ENCODE measurements at regions not wholly inside any gene's neighbourhood (a gene's known extent, or its start where the extent isn't known, plus 50 kb on each side); places are given as distances from the start of the nearest gene placed in this dataset.

DNA sequence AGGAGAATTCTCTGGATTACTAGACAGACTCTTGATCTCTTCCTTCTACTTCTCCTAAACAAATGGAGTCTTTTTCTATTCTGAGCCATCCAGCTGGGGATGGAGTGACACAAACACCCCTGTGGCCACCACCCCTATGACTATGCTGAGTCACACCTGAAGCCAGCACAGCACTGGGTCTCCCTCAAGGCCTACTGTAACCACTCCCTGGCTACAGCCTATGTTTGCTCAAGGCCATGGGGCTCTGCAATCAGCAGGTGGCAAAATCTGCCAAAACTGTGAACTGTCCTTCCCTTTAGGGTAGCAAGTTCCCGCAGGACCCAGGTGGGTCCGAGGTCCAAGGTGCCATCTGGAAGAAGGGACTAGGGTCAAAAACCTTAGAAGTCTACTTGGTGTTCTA, 132.3 kb downstream of the TINAG start:
- no peak for DNase-seq (ENCODE audit: low read depth)
- no peak overlapping the region for H3K4me3 ChIP-seq (ENCODE audit: control insufficient read depth, low read depth, low read length)
- TF ChIP-seq, protein P1, sequence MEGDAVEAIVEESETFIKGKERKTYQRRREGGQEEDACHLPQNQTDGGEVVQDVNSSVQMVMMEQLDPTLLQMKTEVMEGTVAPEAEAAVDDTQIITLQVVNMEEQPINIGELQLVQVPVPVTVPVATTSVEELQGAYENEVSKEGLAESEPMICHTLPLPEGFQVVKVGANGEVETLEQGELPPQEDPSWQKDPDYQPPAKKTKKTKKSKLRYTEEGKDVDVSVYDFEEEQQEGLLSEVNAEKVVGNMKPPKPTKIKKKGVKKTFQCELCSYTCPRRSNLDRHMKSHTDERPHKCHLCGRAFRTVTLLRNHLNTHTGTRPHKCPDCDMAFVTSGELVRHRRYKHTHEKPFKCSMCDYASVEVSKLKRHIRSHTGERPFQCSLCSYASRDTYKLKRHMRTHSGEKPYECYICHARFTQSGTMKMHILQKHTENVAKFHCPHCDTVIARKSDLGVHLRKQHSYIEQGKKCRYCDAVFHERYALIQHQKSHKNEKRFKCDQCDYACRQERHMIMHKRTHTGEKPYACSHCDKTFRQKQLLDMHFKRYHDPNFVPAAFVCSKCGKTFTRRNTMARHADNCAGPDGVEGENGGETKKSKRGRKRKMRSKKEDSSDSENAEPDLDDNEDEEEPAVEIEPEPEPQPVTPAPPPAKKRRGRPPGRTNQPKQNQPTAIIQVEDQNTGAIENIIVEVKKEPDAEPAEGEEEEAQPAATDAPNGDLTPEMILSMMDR (conservative IDR thresholded peaks at IDR 0.05; ENCODE audit: control insufficient read depth, insufficient read depth, low read depth, low read length) = no peak

DNA sequence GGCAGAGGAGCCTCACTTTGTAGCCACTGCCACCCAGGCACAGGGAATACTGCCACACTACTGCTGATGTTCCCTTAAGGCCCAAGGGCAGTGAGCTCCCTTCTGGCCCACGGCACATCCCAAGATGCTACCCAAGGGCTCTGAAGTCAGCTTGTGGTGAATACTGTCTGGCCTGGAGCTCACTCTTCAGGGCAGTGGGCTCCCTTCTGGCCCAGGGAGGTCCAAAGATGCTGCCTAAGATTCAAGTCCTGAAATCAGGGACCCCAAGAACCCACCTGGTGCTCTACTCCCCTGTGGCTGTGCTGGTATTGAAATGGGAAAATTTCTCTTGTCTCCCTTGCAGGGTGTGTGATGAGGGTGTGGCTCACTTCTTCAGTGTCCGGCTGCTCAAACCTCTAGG, 132.8 kb downstream of the TINAG start:
- H3K4me3 ChIP-seq (ENCODE audit: control insufficient read depth, low read depth, low read length) = no peak overlapping the region
- no peak for DNase-seq (ENCODE audit: low read depth)
- TF ChIP-seq, protein P1 (conservative IDR thresholded peaks at IDR 0.05; ENCODE audit: control insufficient read depth, insufficient read depth, low read depth, low read length) = no peak

DNA sequence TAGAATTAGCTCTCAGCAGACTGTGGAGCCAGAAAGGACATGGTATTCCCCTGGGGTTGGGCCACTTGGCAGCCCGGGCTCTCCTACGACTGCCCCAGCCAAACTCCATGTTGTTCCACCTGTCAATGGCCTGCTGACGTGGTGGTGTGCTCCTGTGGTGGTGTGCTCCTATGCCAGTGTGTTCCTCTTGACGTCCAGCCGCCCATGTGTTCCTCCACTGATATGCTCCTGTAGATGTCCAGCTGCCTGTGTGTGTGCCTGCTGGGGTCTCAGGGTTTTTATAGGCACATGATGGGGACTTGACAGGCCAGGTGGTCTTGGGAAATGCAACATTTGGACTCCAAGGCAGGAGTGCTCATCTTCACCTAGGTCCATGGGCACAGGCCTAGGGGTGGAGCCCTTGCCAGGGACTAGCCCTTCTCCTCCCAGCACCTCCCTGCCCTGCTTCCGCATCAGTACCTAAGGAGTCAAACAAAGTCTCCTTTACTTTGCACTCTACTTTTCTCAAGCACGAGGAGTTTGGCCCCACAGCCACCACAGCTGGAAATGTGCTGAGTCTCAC, 133.5 kb downstream of the TINAG start:
- no peak overlapping the region for H3K4me3 ChIP-seq (ENCODE audit: control insufficient read depth, low read depth, low read length)
- DNase-seq (ENCODE audit: low read depth) = no peak
- TF ChIP-seq, protein P1 (conservative IDR thresholded peaks at IDR 0.05; ENCODE audit: control insufficient read depth, insufficient read depth, low read depth, low read length) = no peak

- DNase-seq (ENCODE audit: low read depth) = no peak
- H3K4me3 ChIP-seq (ENCODE audit: control insufficient read depth, low read depth, low read length) = no peak overlapping the region
- TF ChIP-seq, protein P1 (conservative IDR thresholded peaks at IDR 0.05; ENCODE audit: control insufficient read depth, insufficient read depth, low read depth, low read length) = no peak
Measured at GRCh38 chr6:54445207-54445606, 137.0 kb downstream of the TINAG start.

- no peak for DNase-seq (ENCODE audit: low read depth)
- TF ChIP-seq, protein P1 (conservative IDR thresholded peaks at IDR 0.05; ENCODE audit: control insufficient read depth, insufficient read depth, low read depth, low read length) = no peak
- H3K4me3 ChIP-seq (ENCODE audit: control insufficient read depth, low read depth, low read length) = no peak overlapping the region
Measured at GRCh38 chr6:54448617-54449016, 140.4 kb downstream of the TINAG start.

DNA sequence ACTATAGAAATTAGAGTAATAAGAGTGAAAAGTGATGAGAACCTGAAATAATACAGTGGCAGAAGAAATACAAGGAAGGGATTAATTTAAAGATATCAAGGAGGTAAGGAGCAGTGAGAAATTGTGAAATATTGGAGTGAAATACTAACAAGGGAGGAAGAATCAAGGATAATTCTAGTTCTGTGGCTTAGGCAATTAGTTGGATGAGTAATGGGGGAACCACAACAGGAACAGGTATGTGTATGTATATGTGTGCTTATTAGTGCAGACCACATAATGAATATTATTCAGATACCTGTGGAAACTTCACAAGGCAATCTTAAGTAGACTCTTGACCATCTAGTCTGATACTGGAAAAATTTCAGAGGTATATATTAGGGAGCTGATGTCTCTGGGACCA, 143.3 kb downstream of the TINAG start:
- H3K4me3 ChIP-seq (ENCODE audit: control insufficient read depth, low read depth, low read length) = no peak overlapping the region
- DNase-seq (ENCODE audit: low read depth) = no peak
- TF ChIP-seq, protein P1 (conservative IDR thresholded peaks at IDR 0.05; ENCODE audit: control insufficient read depth, insufficient read depth, low read depth, low read length) = no peak

All from fibroblast of mammary gland (primary cell).